H1 (cell line): ENCODE measurements at regions not wholly inside any gene's neighbourhood (a gene's known extent, or its start where the extent isn't known, plus 50 kb on each side); places are given as distances from the start of the nearest gene placed in this dataset.

ENCODE experiments used
- CBX5 ChIP-seq: fragments of 300-800, 300-1000 bp; sonication (generic); IDR thresholded peaks from 2 replicates; pipeline ENCODE4 v1.7.1; 2016; ENCODE audit warnings: antibody characterized with exemption, low read length, low read depth
- CHD2 ChIP-seq: IDR thresholded peaks from 2 replicates; pipeline ENCODE4 v1.6.1; 2012; ENCODE audit warnings: low read length, improper control_type of control experiment
- CHD7 ChIP-seq: fragments of 300-600 bp; sonication (generic); IDR thresholded peaks from 2 replicates; pipeline ENCODE4 v1.7.1; 2012; ENCODE audit warnings: low read length, moderate library complexity, mild to moderate bottlenecking, inconsistent platforms; ENCODE audit not compliant: insufficient replicate concordance
- CTBP2 ChIP-seq: IDR thresholded peaks from 2 replicates; pipeline ENCODE4 v1.7.0; 2011; ENCODE audit warnings: borderline replicate concordance, mild to moderate bottlenecking, moderate library complexity, mixed read lengths, low read length; ENCODE audit not compliant: insufficient read depth, insufficient read length
- HDAC6 ChIP-seq: IDR thresholded peaks from one replicate; pipeline ENCODE4 v1.7.1; 2012; ENCODE audit warnings: low read depth, mild to moderate bottlenecking, inconsistent platforms, low read length, moderate library complexity
- KDM5A ChIP-seq: fragments of 200-600 bp; IDR thresholded peaks from 2 replicates; pipeline ENCODE4 v1.7.1; 2012; ENCODE audit warnings: mild to moderate bottlenecking, low read length, inconsistent platforms, mixed read lengths
- MAFK ChIP-seq: IDR thresholded peaks from 2 replicates; pipeline ENCODE4 v1.6.1; 2012; ENCODE audit warnings: low read depth, mild to moderate bottlenecking, improper control_type of control experiment, low read length
- MAX ChIP-seq: IDR thresholded peaks from 2 replicates; pipeline ENCODE4 v1.6.1; 2012; ENCODE audit warnings: inconsistent platforms
- PHF8 ChIP-seq: fragments of 200-600 bp; sonication (generic); conservative IDR thresholded peaks from 2 replicates; pipeline ENCODE4 v1.7.1; 2012; ENCODE audit warnings: low read depth, mild to moderate bottlenecking, inconsistent platforms, low read length, moderate library complexity
- TAF7 ChIP-seq: optimal IDR thresholded peaks from 2 replicates; pipeline ENCODE3; 2011; ENCODE audit warnings: low read depth, mild to moderate bottlenecking, inconsistent platforms, low read length, moderate library complexity, borderline replicate concordance
- USF2 ChIP-seq: IDR thresholded peaks from 2 replicates; pipeline ENCODE4 v1.6.1; 2011; ENCODE audit warnings: low read length, improper control_type of control experiment

GRCh38 chr18:45417392-45417791 lies 197.9 kb upstream of the SLC14A2 start (continued):
- no peak for TF ChIP-seq CHD7
- TF ChIP-seq KDM5A, result no peak
- TF ChIP-seq CBX5, result no peak
- TF ChIP-seq HDAC6, result no peak
- no peak for TF ChIP-seq CHD2
- no peak for TF ChIP-seq MAFK
- no peak for TF ChIP-seq MAX
- no peak for TF ChIP-seq PHF8
- no peak for TF ChIP-seq USF2
- no peak for TF ChIP-seq TAF7
- TF ChIP-seq CTBP2, result no peak
